ENCODE measurements at regions not wholly inside any gene's neighbourhood (a gene's known extent, or its start where the extent isn't known, plus 50 kb on each side); places are given as distances from the start of the nearest gene placed in this dataset.

- Histone ChIP-seq H3K27ac (no peak overlapping the region), H3F3A (ENCODE audit: insufficient read depth, low read depth) (no peaks in the 10 kb centered on the region), H3K4me3 (no peak overlapping the region), H2AFZ (no peak overlapping the region), H3K9me2 (ENCODE audit: insufficient read depth) (no peaks in the 10 kb centered on the region), H3K79me2 (ENCODE audit: low read depth) (no peaks in the 10 kb centered on the region), H3K36me3 (ENCODE audit: low read depth) (no peaks in the 10 kb centered on the region), H3K27me3 (ENCODE audit: insufficient read depth, low read depth) (peaks cover 54% of the 10 kb centered on the region), H4K20me1 (ENCODE audit: insufficient read depth) (no peaks in the 10 kb centered on the region), H3K9me3 (ENCODE audit: insufficient read depth, low read depth) (no peaks in the 10 kb centered on the region), H3K4me2 (no peak overlapping the region), H3K4me1 (replicated peaks; ENCODE audit: insufficient read depth) (no peaks in the 10 kb centered on the region)
- TF ChIP-seq EZH2 (IDR thresholded peaks at IDR 0.05; ENCODE audit: low read depth) (no peak), CTCF (conservative IDR thresholded peaks at IDR 0.05) (no peak)
- no TSS peak for BruUV-seq (replicated peaks)
- intact Hi-C loops (cut with micrococcal nuclease; ENCODE audit: unreplicated experiment), result no loop called here
- ChIA-PET POLR2A (ENCODE audit: unreplicated experiment) (no interaction called here), CTCF (no interaction called here)
- no peak for DNase-seq
Observed at GRCh38 chr11:114782650-114783310, 104.5 kb downstream of the NXPE2 start.

DNA sequence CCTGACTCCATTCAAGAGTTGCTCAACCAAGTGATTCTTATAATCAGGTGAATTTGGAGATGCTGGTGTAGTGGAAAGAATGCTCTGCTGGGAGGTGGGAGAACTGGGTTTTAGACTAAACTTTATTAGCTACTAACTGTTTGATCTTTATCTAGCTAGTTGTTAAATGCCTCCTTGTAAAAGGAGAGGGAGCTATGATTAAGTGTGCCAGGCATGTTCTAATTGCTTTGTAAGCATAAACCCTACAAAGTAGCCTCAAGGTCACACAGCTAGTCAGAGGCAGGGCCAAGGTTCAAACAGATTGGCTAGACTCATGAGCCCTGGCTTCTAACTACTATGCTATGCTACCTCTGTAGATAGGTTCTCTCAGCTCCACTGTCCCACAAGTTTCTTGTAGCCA lies 105.5 kb downstream of the NXPE2 start:
- H3F3A ChIP-seq (ENCODE audit: insufficient read depth, low read depth), result no peaks in the 10 kb centered on the region
- BruUV-seq (replicated peaks), result no TSS peak
- H3K36me3 ChIP-seq (ENCODE audit: low read depth), result no peaks in the 10 kb centered on the region
- H3K27ac ChIP-seq, result no peak overlapping the region
- ChIA-PET CTCF (no interaction called here), POLR2A (ENCODE audit: unreplicated experiment) (no interaction called here)
- intact Hi-C loops (cut with micrococcal nuclease; ENCODE audit: unreplicated experiment), result no loop called here
- H3K9me2 ChIP-seq (ENCODE audit: insufficient read depth), result no peaks in the 10 kb centered on the region
- H4K20me1 ChIP-seq (ENCODE audit: insufficient read depth), result no peaks in the 10 kb centered on the region
- H3K9me3 ChIP-seq (ENCODE audit: insufficient read depth, low read depth), result no peaks in the 10 kb centered on the region
- no peak overlapping the region for H3K4me2 ChIP-seq
- peaks cover 46% of the 10 kb centered on the region for H3K27me3 ChIP-seq (ENCODE audit: insufficient read depth, low read depth)
- TF ChIP-seq CTCF (conservative IDR thresholded peaks at IDR 0.05) (no peak), EZH2 (IDR thresholded peaks at IDR 0.05; ENCODE audit: low read depth) (no peak)
- no peaks in the 10 kb centered on the region for H3K4me1 ChIP-seq (replicated peaks; ENCODE audit: insufficient read depth)
- DNase-seq, result no peak
- no peak overlapping the region for H2AFZ ChIP-seq
- no peak overlapping the region for H3K4me3 ChIP-seq
- H3K79me2 ChIP-seq (ENCODE audit: low read depth), result no peaks in the 10 kb centered on the region

DNA sequence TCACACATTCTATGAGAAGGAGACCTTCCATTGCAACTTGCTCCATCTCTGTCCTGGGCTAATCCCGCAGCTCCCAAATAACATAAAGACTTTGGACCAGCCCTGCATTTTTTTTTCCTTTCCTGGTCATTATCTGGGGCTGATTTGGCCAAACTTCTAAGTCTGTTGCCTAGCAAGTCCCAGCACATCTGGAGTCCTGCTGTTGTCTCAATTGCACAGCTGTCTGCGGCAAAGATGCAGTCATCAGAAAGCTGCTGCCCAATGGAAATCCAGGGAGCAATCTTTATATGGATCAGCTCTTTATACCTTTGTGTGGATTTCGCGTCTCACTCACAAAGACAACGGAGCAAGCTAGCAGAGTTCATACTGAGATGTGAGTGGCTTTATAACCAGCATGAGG lies 105.9 kb downstream of the NXPE2 start:
- H3K9me2 ChIP-seq (ENCODE audit: insufficient read depth), result no peaks in the 10 kb centered on the region
- intact Hi-C loops (cut with micrococcal nuclease; ENCODE audit: unreplicated experiment), result no loop called here
- H3F3A ChIP-seq (ENCODE audit: insufficient read depth, low read depth), result no peaks in the 10 kb centered on the region
- ChIA-PET POLR2A (ENCODE audit: unreplicated experiment) (no interaction called here), CTCF (no interaction called here)
- DNase-seq, result no peak
- no peaks in the 10 kb centered on the region for H3K4me1 ChIP-seq (replicated peaks; ENCODE audit: insufficient read depth)
- no peak overlapping the region for H3K27ac ChIP-seq
- H2AFZ ChIP-seq, result no peak overlapping the region
- TF ChIP-seq EZH2 (IDR thresholded peaks at IDR 0.05; ENCODE audit: low read depth) (no peak), CTCF (conservative IDR thresholded peaks at IDR 0.05) (no peak)
- H4K20me1 ChIP-seq (ENCODE audit: insufficient read depth), result no peaks in the 10 kb centered on the region
- H3K36me3 ChIP-seq (ENCODE audit: low read depth), result no peaks in the 10 kb centered on the region
- no peak overlapping the region for H3K4me2 ChIP-seq
- no peak overlapping the region for H3K4me3 ChIP-seq
- no peaks in the 10 kb centered on the region for H3K79me2 ChIP-seq (ENCODE audit: low read depth)
- peaks cover 42% of the 10 kb centered on the region for H3K27me3 ChIP-seq (ENCODE audit: insufficient read depth, low read depth)
- BruUV-seq (replicated peaks), result no TSS peak
- H3K9me3 ChIP-seq (ENCODE audit: insufficient read depth, low read depth), result no peaks in the 10 kb centered on the region

Measured in PC-9 (cell line).